ENCODE measurements at regions not wholly inside any gene's neighbourhood (a gene's known extent, or its start where the extent isn't known, plus 50 kb on each side); places are given as distances from the start of the nearest gene placed in this dataset.

DNA sequence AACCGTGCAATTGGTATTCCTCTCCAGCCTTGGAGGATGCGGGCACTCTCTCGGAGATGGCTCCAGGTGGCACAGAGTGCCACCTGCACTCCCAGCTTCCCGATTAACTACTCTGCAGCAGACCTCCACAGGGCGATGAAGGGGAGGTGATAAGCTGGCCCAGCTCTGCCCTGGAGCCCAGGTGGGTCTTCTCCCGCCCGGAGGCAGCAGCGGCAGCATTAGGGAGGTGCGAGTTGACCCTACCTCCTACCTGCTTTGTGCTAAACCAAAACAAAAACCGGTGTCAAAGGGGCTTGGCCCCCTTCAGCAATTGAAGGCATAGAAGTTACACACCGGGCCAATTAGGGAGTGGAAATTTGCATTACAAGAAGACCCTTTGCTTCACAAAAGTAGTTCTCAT lies 137.4 kb upstream of the MAMLD1 start:
- Histone ChIP-seq H3K4me1 (ENCODE audit: control extremely low read depth in 1 of 4, control insufficient read depth in 4 of 4, insufficient read depth in 4 of 4, low read length in 3 of 4) (peaks cover 0 to 14% (median 7%) of the 10 kb centered on the region in 4 experiments), H3K9me3 (ENCODE audit: control extremely low read depth in 1 of 5, control insufficient read depth in 4 of 5, insufficient read depth in 2 of 5, low read depth in 1 of 5, low read length in 4 of 5) (no peaks in the 10 kb centered on the region), H3K27me3 (replicated peaks in 2 of 5; ENCODE audit: control insufficient read depth in 4 of 5, insufficient read depth in 5 of 5, low read length in 4 of 5) (peaks cover 0 to 5% (median 0%) of the 10 kb centered on the region in 5 experiments), H3K36me3 (ENCODE audit: control insufficient read depth in 4 of 4, insufficient read depth in 4 of 4, low read length in 3 of 4) (no peaks in the 10 kb centered on the region), H3K27ac (ENCODE audit: insufficient read depth in 1 of 2, low read depth in 1 of 2, low read length in 2 of 2, poor library complexity in 1 of 2, severe bottlenecking in 2 of 2) (no peak overlapping the region), H3K4me3 (ENCODE audit: control insufficient read depth in 1 of 7, extremely low read depth in 1 of 7, insufficient read depth in 4 of 7, low read depth in 2 of 7, low read length in 6 of 7) (no peak overlapping the region)
- ChIA-PET POLR2A (no interaction called here), CTCF (no interaction called here)
- DNase-seq: no peak
- WGBS (ENCODE audit: insufficient coverage): 62% methylated on average over 6 of the region's 11 CpGs

DNA sequence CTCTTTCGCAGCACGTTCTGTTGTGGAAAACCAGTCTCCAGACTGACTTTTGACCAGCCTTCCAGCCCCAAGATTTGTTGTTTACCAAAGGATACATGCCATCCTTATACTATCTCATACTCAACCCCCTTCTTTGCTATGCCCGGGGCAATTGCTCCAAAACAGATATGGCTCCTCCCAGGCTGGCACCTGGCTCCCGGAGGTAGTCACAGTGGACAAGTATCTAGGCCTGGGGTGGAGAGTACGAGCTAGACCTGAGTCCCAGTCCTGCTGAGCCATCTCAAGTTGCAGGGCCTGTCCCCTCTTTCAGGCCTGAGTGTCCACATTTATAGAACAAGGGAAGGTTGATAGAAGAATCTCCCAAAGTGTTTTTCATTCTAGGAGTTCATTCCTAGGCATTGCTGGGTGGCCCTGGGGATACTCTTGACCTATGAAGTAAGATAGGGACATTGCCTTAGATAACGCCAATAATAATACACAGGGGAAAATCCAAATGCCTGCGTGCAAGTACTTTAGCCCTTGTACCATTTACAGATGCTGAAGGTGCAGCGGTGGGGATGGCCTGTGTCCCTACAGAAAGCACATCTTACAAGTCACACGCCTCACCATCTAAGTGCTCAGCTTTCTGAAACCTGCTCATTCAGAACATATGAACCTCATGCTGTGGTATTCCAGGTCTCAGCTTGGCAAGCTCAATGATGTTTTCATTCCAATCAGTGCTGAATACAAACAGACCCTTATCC lies 136.7 kb upstream of the MAMLD1 start:
- Histone ChIP-seq H3K4me1 (ENCODE audit: control extremely low read depth in 1 of 4, control insufficient read depth in 4 of 4, insufficient read depth in 4 of 4, low read length in 3 of 4) (peaks cover 0 to 14% (median 7%) of the 10 kb centered on the region in 4 experiments), H3K27me3 (replicated peaks in 2 of 5; ENCODE audit: control insufficient read depth in 4 of 5, insufficient read depth in 5 of 5, low read length in 4 of 5) (peaks cover 0 to 2% (median 0%) of the 10 kb centered on the region in 5 experiments), H3K9me3 (ENCODE audit: control extremely low read depth in 1 of 5, control insufficient read depth in 4 of 5, insufficient read depth in 2 of 5, low read depth in 1 of 5, low read length in 4 of 5) (no peaks in the 10 kb centered on the region), H3K27ac (ENCODE audit: insufficient read depth in 1 of 2, low read depth in 1 of 2, low read length in 2 of 2, poor library complexity in 1 of 2, severe bottlenecking in 2 of 2) (no peak overlapping the region), H3K4me3 (ENCODE audit: control insufficient read depth in 1 of 7, extremely low read depth in 1 of 7, insufficient read depth in 4 of 7, low read depth in 2 of 7, low read length in 6 of 7) (no peak overlapping the region), H3K36me3 (ENCODE audit: control insufficient read depth in 4 of 4, insufficient read depth in 4 of 4, low read length in 3 of 4) (no peaks in the 10 kb centered on the region)
- DNase-seq: no peak
- CTCF ChIA-PET: no interaction called here
- POLR2A ChIA-PET: no interaction called here
- WGBS (ENCODE audit: insufficient coverage): 76% methylated on average over 6 of the region's 9 CpGs

DNA sequence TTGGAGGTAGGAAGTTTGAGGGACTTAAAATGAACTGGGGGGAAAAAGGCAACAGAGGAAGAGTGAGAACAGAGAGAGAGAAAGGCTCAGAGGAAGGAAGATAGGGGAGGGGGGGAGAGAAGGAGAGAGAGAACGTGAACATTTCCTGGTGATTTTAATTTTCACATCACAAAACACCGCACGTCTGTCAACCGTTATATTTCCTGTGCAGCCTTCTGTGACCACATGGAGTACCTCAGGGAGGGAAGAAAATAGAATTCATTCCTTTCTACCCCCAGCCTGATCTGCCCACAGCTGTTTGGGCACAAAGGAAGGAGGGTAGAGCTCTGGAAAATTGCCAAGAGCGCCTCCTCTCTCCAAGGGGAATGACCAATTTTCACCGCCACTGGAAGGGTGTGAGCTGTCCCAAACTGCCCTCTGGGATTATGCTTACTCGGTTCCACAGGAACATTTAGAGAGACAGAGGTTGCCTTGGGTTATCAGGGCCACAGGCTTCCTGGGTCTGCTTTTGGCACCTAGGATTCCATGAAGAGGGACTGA lies 135.7 kb upstream of the MAMLD1 start:
- CTCF ChIA-PET: no interaction called here
- Histone ChIP-seq H3K4me3 (ENCODE audit: control insufficient read depth in 1 of 7, extremely low read depth in 1 of 7, insufficient read depth in 4 of 7, low read depth in 2 of 7, low read length in 6 of 7) (peak overlapping the region in 1 of 7 experiments; percentile 38), H3K36me3 (ENCODE audit: control insufficient read depth in 4 of 4, insufficient read depth in 4 of 4, low read length in 3 of 4) (no peaks in the 10 kb centered on the region), H3K4me1 (ENCODE audit: control extremely low read depth in 1 of 4, control insufficient read depth in 4 of 4, insufficient read depth in 4 of 4, low read length in 3 of 4) (peaks cover 0 to 14% (median 7%) of the 10 kb centered on the region in 4 experiments), H3K27me3 (replicated peaks in 2 of 5; ENCODE audit: control insufficient read depth in 4 of 5, insufficient read depth in 5 of 5, low read length in 4 of 5) (no peaks in the 10 kb centered on the region), H3K27ac (ENCODE audit: insufficient read depth in 1 of 2, low read depth in 1 of 2, low read length in 2 of 2, poor library complexity in 1 of 2, severe bottlenecking in 2 of 2) (peak overlapping the region in 1 of 2 experiments; percentile 14), H3K9me3 (ENCODE audit: control extremely low read depth in 1 of 5, control insufficient read depth in 4 of 5, insufficient read depth in 2 of 5, low read depth in 1 of 5, low read length in 4 of 5) (no peaks in the 10 kb centered on the region)
- DNase-seq: peak; percentile 3 to 36 (median 24)
- 41% methylated on average over 5 of the region's 7 CpGs for WGBS (ENCODE audit: insufficient coverage)
- POLR2A ChIA-PET: no interaction called here

DNA sequence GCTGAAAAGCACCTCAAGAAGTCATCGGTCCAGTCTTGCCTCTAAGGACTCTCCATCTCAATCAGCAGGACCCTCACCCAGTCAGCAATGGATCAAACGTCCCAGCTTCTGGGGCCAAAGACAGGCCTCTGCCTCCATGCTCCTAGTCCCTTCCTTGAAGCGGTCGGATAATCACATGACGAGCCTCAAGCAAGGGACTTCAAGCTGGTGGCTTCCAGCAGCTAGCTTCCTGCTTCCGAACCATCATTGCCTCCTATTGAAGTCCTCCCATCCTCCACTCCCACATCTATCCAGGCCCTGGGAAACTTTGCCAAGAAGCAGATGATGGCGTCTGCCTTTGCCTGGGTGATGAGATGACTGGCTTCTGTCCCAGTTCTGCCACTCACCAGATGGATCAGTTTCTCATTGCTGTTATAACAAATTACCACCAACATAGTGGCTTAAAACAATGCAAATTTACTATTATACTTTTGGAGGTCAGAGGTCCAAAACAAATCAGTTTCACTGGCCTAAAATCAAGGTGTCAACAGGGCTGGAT lies 135.2 kb upstream of the MAMLD1 start:
- H3K27me3 ChIP-seq (replicated peaks in 2 of 5; ENCODE audit: control insufficient read depth in 4 of 5, insufficient read depth in 5 of 5, low read length in 4 of 5): no peaks in the 10 kb centered on the region
- 75% methylated on average over 3 of the region's 7 CpGs for WGBS (ENCODE audit: insufficient coverage)
- no peak overlapping the region for H3K27ac ChIP-seq (ENCODE audit: insufficient read depth in 1 of 2, low read depth in 1 of 2, low read length in 2 of 2, poor library complexity in 1 of 2, severe bottlenecking in 2 of 2)
- H3K9me3 ChIP-seq (ENCODE audit: control extremely low read depth in 1 of 5, control insufficient read depth in 4 of 5, insufficient read depth in 2 of 5, low read depth in 1 of 5, low read length in 4 of 5): no peaks in the 10 kb centered on the region
- ChIA-PET CTCF (no interaction called here), POLR2A (no interaction called here)
- H3K4me3 ChIP-seq (ENCODE audit: control insufficient read depth in 1 of 7, extremely low read depth in 1 of 7, insufficient read depth in 4 of 7, low read depth in 2 of 7, low read length in 6 of 7): no peak overlapping the region
- no peaks in the 10 kb centered on the region for H3K36me3 ChIP-seq (ENCODE audit: control insufficient read depth in 4 of 4, insufficient read depth in 4 of 4, low read length in 3 of 4)
- peaks cover 0 to 14% (median 7%) of the 10 kb centered on the region in 4 experiments for H3K4me1 ChIP-seq (ENCODE audit: control extremely low read depth in 1 of 4, control insufficient read depth in 4 of 4, insufficient read depth in 4 of 4, low read length in 3 of 4)
- no peak for DNase-seq

DNA sequence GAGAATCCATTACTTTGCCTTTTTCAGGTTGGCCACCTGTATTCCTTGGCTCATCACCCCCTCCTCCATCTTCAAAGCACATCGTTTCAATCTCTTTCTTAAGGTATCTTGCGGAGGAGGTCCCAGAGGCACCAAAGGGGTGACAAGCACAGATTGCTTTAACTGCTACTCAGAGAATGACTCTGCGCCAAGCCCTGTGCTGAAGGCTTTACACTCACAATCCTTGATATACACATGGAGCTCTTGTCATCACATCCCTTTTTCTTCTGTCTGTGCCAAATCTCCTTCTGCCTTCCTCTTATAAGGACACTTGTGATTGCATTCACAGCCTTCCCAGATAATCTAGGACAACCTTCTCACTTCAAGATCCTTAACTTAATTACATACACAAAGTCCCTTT lies 134.7 kb upstream of the MAMLD1 start:
- H3K27ac ChIP-seq (ENCODE audit: insufficient read depth in 1 of 2, low read depth in 1 of 2, low read length in 2 of 2, poor library complexity in 1 of 2, severe bottlenecking in 2 of 2): no peak overlapping the region
- H3K4me3 ChIP-seq (ENCODE audit: control insufficient read depth in 1 of 7, extremely low read depth in 1 of 7, insufficient read depth in 4 of 7, low read depth in 2 of 7, low read length in 6 of 7): no peak overlapping the region
- POLR2A ChIA-PET: no interaction called here
- no peaks in the 10 kb centered on the region for H3K9me3 ChIP-seq (ENCODE audit: control extremely low read depth in 1 of 5, control insufficient read depth in 4 of 5, insufficient read depth in 2 of 5, low read depth in 1 of 5, low read length in 4 of 5)
- no peaks in the 10 kb centered on the region for H3K36me3 ChIP-seq (ENCODE audit: control insufficient read depth in 4 of 4, insufficient read depth in 4 of 4, low read length in 3 of 4)
- peaks cover 0 to 14% (median 7%) of the 10 kb centered on the region in 4 experiments for H3K4me1 ChIP-seq (ENCODE audit: control extremely low read depth in 1 of 4, control insufficient read depth in 4 of 4, insufficient read depth in 4 of 4, low read length in 3 of 4)
- 87% methylated on average over 2 of the region's 3 CpGs for WGBS (ENCODE audit: insufficient coverage)
- H3K27me3 ChIP-seq (replicated peaks in 2 of 5; ENCODE audit: control insufficient read depth in 4 of 5, insufficient read depth in 5 of 5, low read length in 4 of 5): no peaks in the 10 kb centered on the region
- CTCF ChIA-PET: no interaction called here
- DNase-seq: no peak

DNA sequence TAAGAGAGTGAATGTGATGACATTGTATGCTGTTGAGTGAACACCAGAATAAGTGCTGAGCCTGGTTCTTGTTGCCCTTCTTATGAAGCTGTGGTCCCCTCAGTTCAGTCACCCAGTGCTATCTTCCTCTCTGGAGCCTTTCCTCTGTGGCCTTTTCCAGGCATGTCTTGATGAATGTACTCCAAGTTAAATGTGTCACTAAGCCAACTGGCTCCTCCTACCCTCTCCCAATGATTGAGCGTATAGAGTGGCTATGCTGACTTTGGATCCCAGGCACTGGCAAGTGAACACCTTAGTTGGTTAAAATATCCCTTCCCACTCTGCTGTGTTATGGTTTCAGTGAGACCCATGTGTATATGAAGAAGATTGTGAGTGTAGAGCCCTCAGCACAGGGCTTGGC lies 134.1 kb upstream of the MAMLD1 start:
- H3K27me3 ChIP-seq (replicated peaks in 2 of 5; ENCODE audit: control insufficient read depth in 4 of 5, insufficient read depth in 5 of 5, low read length in 4 of 5): no peaks in the 10 kb centered on the region
- POLR2A ChIA-PET: no interaction called here
- whole genome bisulfite sequencing (ENCODE audit: insufficient coverage): no CpG with 5 or more reads among the region's 1 CpG
- H3K9me3 ChIP-seq (ENCODE audit: control extremely low read depth in 1 of 5, control insufficient read depth in 4 of 5, insufficient read depth in 2 of 5, low read depth in 1 of 5, low read length in 4 of 5): no peaks in the 10 kb centered on the region
- CTCF ChIA-PET: no interaction called here
- DNase-seq: no peak
- no peak overlapping the region for H3K4me3 ChIP-seq (ENCODE audit: control insufficient read depth in 1 of 7, extremely low read depth in 1 of 7, insufficient read depth in 4 of 7, low read depth in 2 of 7, low read length in 6 of 7)
- H3K27ac ChIP-seq (ENCODE audit: insufficient read depth in 1 of 2, low read depth in 1 of 2, low read length in 2 of 2, poor library complexity in 1 of 2, severe bottlenecking in 2 of 2): no peak overlapping the region
- peaks cover 0 to 14% (median 7%) of the 10 kb centered on the region in 4 experiments for H3K4me1 ChIP-seq (ENCODE audit: control extremely low read depth in 1 of 4, control insufficient read depth in 4 of 4, insufficient read depth in 4 of 4, low read length in 3 of 4)
- no peaks in the 10 kb centered on the region for H3K36me3 ChIP-seq (ENCODE audit: control insufficient read depth in 4 of 4, insufficient read depth in 4 of 4, low read length in 3 of 4)

DNA sequence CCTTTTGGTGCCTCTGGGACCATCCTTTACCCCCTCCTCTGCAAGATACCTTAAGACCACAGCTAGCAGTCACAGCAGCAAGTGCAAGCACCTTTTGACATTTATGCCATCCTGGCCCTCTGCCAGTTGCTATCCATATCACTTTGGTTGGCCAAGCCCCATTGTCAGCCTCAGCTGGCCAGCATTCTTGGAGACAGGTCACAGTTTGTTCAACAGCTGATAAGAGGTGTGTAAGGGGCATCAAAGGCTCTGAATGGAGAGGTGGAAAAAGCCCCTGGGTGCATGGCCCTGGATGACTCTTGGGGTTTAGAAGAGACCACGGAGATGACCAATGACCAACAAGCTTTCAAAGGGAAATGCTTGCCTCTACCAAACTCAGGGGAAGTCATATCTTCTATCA lies 133.6 kb upstream of the MAMLD1 start:
- Histone ChIP-seq H3K36me3 (ENCODE audit: control insufficient read depth in 4 of 4, insufficient read depth in 4 of 4, low read length in 3 of 4) (no peaks in the 10 kb centered on the region), H3K27ac (ENCODE audit: insufficient read depth in 1 of 2, low read depth in 1 of 2, low read length in 2 of 2, poor library complexity in 1 of 2, severe bottlenecking in 2 of 2) (no peak overlapping the region), H3K9me3 (ENCODE audit: control extremely low read depth in 1 of 5, control insufficient read depth in 4 of 5, insufficient read depth in 2 of 5, low read depth in 1 of 5, low read length in 4 of 5) (peaks cover 0 to 1% (median 0%) of the 10 kb centered on the region in 5 experiments), H3K4me1 (ENCODE audit: control extremely low read depth in 1 of 4, control insufficient read depth in 4 of 4, insufficient read depth in 4 of 4, low read length in 3 of 4) (peaks cover 0 to 14% (median 7%) of the 10 kb centered on the region in 4 experiments), H3K4me3 (ENCODE audit: control insufficient read depth in 1 of 7, extremely low read depth in 1 of 7, insufficient read depth in 4 of 7, low read depth in 2 of 7, low read length in 6 of 7) (no peak overlapping the region), H3K27me3 (replicated peaks in 2 of 5; ENCODE audit: control insufficient read depth in 4 of 5, insufficient read depth in 5 of 5, low read length in 4 of 5) (no peaks in the 10 kb centered on the region)
- ChIA-PET POLR2A (no interaction called here), CTCF (no interaction called here)
- no CpG with 5 or more reads among the region's 1 CpG for WGBS (ENCODE audit: insufficient coverage)
- DNase-seq: no peak
